K562 (cell line): ENCODE measurements at regions not wholly inside any gene's neighbourhood (a gene's known extent, or its start where the extent isn't known, plus 50 kb on each side); places are given as distances from the start of the nearest gene placed in this dataset.
"Not testable (repeated sequence)": the region's sequence is repeated elsewhere in the genome, so short reads cannot be mapped to it uniquely, and the experiment has no call there.

Experiments
- ATF1 ChIP-seq, 2 experiments: fragments of 450-650 bp in 1 of 2; IDR thresholded peaks; 2 replicates each; pipeline ENCODE4 v1.6.1; 2016; ENCODE audit warnings: missing compliant biosample characterization in 1 of 2, missing genetic modification characterization in 1 of 2
- CBFA2T2 ChIP-seq: fragments of 450-650 bp; conservative IDR thresholded peaks from 2 replicates; pipeline ENCODE4 v1.6.1; 2017; ENCODE audit warnings: mild to moderate bottlenecking
- CREB3 ChIP-seq: fragments of 450-650 bp; conservative IDR thresholded peaks from 2 replicates; pipeline ENCODE4 v1.6.1; 2016; ENCODE audit warnings: missing genetic modification characterization, low read depth, mild to moderate bottlenecking, missing compliant biosample characterization, moderate library complexity
- DMBX1 ChIP-seq: fragments of 250-450 bp; sonication (Bioruptor Pico); IDR thresholded peaks from 2 replicates; pipeline ENCODE4 v1.8.0; 2022; ENCODE audit warnings: inconsistent platforms, mild to moderate bottlenecking, moderate library complexity, borderline replicate concordance
- ESRRA ChIP-seq: fragments of 450-650 bp; IDR thresholded peaks from 2 replicates; pipeline ENCODE4 v1.6.1; 2014; ENCODE audit warnings: low read depth, mild to moderate bottlenecking, moderate library complexity, borderline replicate concordance
- FOXK2 ChIP-seq, 2 experiments: fragments of 450-650 bp; IDR thresholded peaks in 1 of 2; conservative IDR thresholded peaks in 1 of 2; 2 replicates each; pipeline ENCODE4 v1.6.1; 2016; ENCODE audit warnings: low read depth in 2 of 2, mild to moderate bottlenecking in 1 of 2
- HMBOX1 ChIP-seq: sonication (generic); IDR thresholded peaks from 2 replicates; pipeline ENCODE4 v1.6.1; 2016
- MTA1 ChIP-seq: fragments of 450-650 bp; IDR thresholded peaks from 2 replicates; pipeline ENCODE4 v1.6.1; 2017; ENCODE audit warnings: borderline replicate concordance
- MYNN ChIP-seq, 2 experiments: sonication (generic); formaldehyde crosslinking in 1 of 2; IDR thresholded peaks; 2 replicates each; pipeline versions ENCODE4 v1.5.0 to v1.6.1; 2016 to 2020; ENCODE audit warnings: antibody characterized with exemption in 1 of 2, missing genetic modification reagents in 1 of 2
- RFX1 ChIP-seq: fragments of 450-650 bp; IDR thresholded peaks from 2 replicates; pipeline ENCODE4 v1.6.1; 2016; ENCODE audit warnings: mild to moderate bottlenecking, moderate library complexity
- RREB1 ChIP-seq: fragments of 250-450 bp; sonication (Bioruptor Pico); IDR thresholded peaks from 2 replicates; pipeline ENCODE4 v1.4.0; 2020
- SMAD4 ChIP-seq: fragments of 250-450 bp; sonication (Bioruptor Pico); conservative IDR thresholded peaks from 2 replicates; pipeline ENCODE4 v1.8.0; 2021; ENCODE audit warnings: inconsistent platforms, mild to moderate bottlenecking, moderate library complexity
- TEAD1 ChIP-seq, 2 experiments: fragments of 450-650 bp in 1 of 2; sonication (generic) in 1 of 2; formaldehyde crosslinking; IDR thresholded peaks; 2 replicates each; pipeline versions ENCODE4 v1.4.0 to v1.8.0; 2020 to 2022; ENCODE audit warnings: mild to moderate bottlenecking in 2 of 2, missing genetic modification reagents in 1 of 2
- ZBTB11 ChIP-seq, 3 experiments: fragments of 200-800 bp in 1 of 3; fragments of 250-450 bp in 1 of 3; fragments of 450-650 bp in 1 of 3; sonication (Bioruptor Pico) in 1 of 3; sonication (Bioruptor generic) in 1 of 3; formaldehyde crosslinking in 1 of 3; IDR thresholded peaks; 2 replicates each; pipeline versions ENCODE4 v1.6.1 to v1.8.0; 2016 to 2022; ENCODE audit warnings: mild to moderate bottlenecking in 2 of 3, missing genetic modification characterization in 2 of 3, missing compliant biosample characterization in 1 of 3, moderate library complexity in 1 of 3

- TF ChIP-seq RREB1 (peak; percentile 83; the same call in 1 of the 2 replicates), SMAD4 (CRISPR knock-in tag) (peak; percentile 96), HMBOX1 (peak; percentile 82), MYNN (IDR thresholded peaks at IDR 0.05) (peak; percentile 50; the same call in 1 of the 2 replicates), TEAD1 (CRISPR knock-in tag; IDR thresholded peaks at IDR 0.05) (peak; percentile 74 to 92; a peak in 3 of 4 replicates), MTA1 (peak; percentile 73; the same call in 1 of the 2 replicates), FOXK2 (conservative IDR thresholded peaks at IDR 0.05 in 1 of 2, IDR thresholded peaks at IDR 0.05 in 1 of 2; ENCODE audit: low read depth in 2 of 2) (0 out of 4 replicates have a peak, but pooled peaks of 1 of the 2 experiments have one; percentile 25), CBFA2T2 (peak; percentile 90), ZBTB11 (CRISPR knock-in tag; IDR thresholded peaks at IDR 0.05) (0 out of 6 replicates have a peak, but pooled peaks of 1 of the 3 experiments have one; percentile 20), DMBX1 (peak; percentile 75), ATF1 (tag; IDR thresholded peaks at IDR 0.05) (peak; percentile 24; the same call in 1 of the 2 replicates), CREB3 (peak; percentile 42; the same call in 1 of the 2 replicates), RFX1 (0 out of 2 replicates have a peak, but pooled peaks have one; percentile 17), ESRRA (peak; percentile 52; the same call in 1 of the 2 replicates)
- TF ChIP-seq MYNN, ATF1 (CRISPR knock-in tag; IDR thresholded peaks at IDR 0.05): not testable (repeated sequence)
Measured at GRCh38 chr6:28687309-28687981, 161.8 kb downstream of the GPX5 start (continued).
